GM18858 (cell line): ENCODE measurements at regions not wholly inside any gene's neighbourhood (a gene's known extent, or its start where the extent isn't known, plus 50 kb on each side); places are given as distances from the start of the nearest gene placed in this dataset.
"Not testable (repeated sequence)": the region's sequence is repeated elsewhere in the genome, so short reads cannot be mapped to it uniquely, and the experiment has no call there.

Experiments
- ATAC-seq: cut with Tn5 transposase; IDR thresholded peaks from one replicate; pipeline ENCODE4 v1.9.1; 2021; ENCODE audit not compliant: unreplicated experiment

DNA sequence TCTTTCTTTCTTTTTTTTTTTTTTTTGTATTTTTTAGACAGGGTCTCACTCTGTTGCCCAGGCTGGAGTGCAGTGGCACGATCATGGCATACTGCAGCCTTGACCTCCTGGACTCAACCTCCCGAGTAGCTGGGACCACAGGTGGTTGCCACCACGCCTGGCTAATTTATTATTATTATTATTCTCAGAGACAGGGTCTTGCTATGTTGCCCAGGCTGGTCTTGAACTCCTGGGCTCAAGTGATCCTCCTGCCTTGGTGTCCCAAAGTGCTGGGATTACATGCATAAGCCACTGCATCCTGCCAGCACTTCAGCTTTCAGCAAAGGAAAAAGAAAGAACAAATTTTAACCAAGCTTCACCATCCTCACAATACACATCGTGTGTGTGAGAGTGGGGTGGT, 97.9 kb upstream of the SERBP1 start:
- no peak for ATAC-seq

- no peak for ATAC-seq
Observed at GRCh38 chr1:67530071-67530470, 99.9 kb upstream of the SERBP1 start.

DNA sequence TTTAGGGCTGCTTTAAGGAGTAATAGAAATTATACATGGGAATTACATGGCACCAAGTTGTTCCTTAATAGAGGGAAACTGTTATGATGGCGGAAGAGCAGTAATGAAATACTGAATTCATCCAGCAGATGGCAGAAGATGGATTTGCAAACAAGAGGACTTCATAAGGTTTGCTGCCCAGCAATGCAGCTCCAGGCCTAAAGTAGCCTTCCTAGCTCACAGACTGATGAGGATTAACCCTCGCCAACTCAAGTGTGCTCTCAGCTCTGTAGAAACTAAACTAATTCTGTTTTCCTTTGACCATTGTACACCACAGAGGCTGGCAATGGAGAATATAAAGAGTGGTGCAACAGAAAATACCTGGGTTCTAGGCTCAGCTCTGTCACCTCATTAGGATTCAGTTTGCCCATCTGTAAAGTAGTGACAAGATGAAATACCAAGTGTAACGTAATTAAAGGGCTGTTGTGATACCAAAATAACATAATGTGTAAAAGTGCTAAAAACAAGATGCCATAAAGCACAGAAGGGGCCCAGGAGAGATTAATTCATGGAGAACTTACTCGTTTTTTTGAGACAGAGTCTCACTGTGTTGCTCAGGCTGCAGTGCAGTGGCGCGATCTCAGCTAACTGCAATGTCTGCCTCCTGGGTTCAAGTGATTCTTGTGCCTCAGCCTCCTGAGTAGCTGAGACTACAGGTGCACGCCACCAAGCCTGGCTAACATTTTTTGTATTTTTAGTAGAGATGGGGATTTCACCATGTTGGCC, 102.4 kb upstream of the SERBP1 start:
- peak; percentile 50 for ATAC-seq

- ATAC-seq = no peak
Observed at GRCh38 chr1:67534627-67535065, 104.4 kb upstream of the SERBP1 start.

GRCh38 chr1:67535474-67535873, 105.3 kb upstream of the SERBP1 start:
- ATAC-seq = peak; percentile 68

- ATAC-seq = no peak
Observed at GRCh38 chr1:67536957-67537666, 106.9 kb upstream of the SERBP1 start.

- no peak for ATAC-seq
Observed at GRCh38 chr1:67537667-67538018, 107.4 kb upstream of the SERBP1 start.

DNA sequence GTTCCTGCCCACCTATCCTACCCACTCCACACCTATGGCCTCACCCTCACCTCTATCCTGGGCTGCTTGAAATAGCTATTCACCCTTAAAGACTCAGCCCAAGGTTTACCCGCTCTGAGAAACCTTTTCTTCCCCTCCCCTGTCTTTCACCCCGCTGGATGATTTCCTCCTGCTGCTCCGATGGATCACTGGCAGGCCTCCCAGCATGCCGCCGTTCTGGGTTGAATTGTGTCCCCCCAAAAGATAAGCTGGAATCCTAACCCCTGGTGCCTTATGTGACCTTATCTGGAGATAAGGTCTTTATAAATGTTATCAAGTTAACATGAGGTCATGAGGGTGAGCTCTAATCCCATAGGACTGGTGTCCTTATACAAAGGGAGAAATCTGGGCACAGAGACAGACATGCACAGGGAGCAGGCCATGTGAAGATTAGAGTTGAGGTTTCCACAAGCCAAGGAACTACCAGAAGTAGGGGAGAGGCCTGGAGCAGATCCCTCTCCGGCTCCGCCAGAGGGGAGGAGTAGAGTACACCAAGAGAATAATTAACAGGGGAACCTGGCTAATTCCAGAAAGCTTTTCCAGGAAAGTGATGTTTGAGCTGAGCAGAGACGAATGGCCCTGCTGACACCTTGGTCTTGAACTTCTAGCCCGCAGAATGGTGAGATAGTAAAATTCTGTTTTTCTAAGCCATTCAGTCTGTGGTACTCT, 110.0 kb upstream of the SERBP1 start:
- no peak for ATAC-seq

DNA sequence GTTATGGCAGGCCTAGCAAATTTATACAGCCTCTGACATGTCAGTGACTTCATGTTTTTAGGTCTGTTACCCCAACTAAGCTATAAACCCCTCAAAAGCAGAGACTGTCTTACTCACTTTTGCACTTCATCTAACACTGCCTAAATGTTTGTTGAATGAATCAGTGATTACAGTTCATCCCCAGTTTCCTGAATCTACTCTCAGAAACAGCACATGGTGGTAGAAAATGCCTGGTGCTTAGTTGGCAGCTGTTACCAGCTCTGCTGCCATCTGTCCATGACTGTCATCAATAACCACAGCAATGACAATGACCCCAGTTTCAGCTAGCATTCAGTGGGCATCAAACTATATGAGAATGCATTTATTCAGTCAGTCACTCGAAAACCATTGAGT, 110.5 kb upstream of the SERBP1 start:
- ATAC-seq = no peak

DNA sequence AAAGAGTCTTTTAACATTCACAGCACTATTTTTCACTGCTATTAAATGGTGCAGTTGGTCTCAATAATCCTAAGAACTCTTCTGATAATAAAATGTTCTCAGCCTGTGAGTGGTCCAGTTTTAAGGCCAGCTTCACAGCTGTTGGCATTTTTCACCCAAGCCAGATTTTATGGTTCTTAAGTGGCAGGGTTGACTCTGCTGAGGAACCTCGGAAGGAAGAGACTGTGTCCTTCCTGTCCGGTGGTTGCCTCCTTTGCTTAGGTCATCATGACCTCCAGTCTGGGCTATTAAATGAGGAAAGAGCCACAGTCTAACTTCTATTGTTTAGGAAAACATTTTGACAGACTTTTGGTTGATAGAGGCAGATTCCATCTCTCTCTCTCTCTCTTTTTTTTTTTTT, 112.5 kb upstream of the SERBP1 start:
- no peak for ATAC-seq

- ATAC-seq = no peak
Observed at GRCh38 chr1:67544921-67545320, 114.7 kb upstream of the SERBP1 start.

- no peak for ATAC-seq
Observed at GRCh38 chr1:67545364-67545763, 115.2 kb upstream of the SERBP1 start.

DNA sequence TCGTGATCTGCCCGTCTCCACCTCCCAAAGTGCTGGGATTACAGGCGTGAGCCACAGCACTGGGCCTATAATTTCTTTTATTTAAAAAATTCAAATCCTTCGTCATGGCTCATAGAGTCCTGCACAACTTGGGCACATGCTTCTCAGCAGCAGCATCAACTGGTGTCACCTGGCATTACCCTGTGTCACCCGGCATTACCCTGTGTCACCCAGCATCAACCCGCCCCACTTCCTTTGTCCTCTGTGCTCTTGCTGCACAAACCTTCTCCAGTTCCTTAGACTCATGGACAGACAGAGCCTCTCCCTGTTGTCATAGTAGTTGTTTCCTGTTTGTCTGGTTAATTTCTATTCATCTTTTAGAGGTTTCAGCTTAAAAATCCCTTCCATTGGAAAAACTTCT, 121.2 kb upstream of the SERBP1 start:
- ATAC-seq = no peak

GRCh38 chr1:67552336-67552759, 122.1 kb upstream of the SERBP1 start:
- no peak for ATAC-seq

- ATAC-seq = not testable (repeated sequence)
Observed at GRCh38 chr1:67554204-67554603, 124.0 kb upstream of the SERBP1 start.

GRCh38 chr1:67555461-67556296, 125.5 kb upstream of the SERBP1 start:
- no peak for ATAC-seq

GRCh38 chr1:67556297-67556900, 126.2 kb upstream of the SERBP1 start:
- no peak for ATAC-seq

GRCh38 chr1:67557696-67558448, 127.1 kb upstream of the GADD45A start:
- ATAC-seq = no peak

DNA sequence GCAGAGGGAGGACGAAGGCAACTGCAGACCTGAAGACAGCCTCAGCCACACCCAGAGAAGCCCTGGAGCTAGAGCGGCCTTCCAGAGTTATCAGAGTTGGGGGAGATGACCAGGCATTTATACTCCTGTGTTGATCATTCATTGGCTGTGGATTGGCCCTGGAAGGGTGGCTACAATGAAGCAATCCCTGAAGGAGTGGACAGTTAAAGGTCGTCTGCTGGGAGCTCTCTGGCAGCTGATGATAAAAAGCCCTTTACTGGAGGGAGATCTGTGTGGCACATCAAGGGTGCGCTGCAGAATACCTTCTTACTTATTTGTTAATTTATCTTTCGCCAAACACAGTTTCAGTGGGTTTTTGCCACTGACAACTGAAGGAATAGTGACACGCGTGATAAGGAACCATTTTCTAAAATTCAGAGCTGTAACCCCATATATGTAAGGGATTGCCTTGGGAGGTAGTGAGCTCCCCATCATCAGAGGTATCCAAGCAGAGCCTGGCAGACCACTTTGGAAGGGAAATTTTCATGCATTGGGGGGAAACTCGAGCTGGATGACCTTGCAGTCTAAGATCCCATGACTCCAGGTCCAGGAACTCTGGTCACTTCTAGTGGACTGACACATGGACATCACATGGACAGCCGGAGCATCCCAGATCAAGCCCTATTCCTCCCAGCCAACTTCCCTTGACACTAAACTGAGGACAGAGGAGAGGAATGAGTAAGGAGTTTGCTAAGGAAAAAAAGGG, 126.4 kb upstream of the GADD45A start:
- no peak for ATAC-seq
